ENCODE measurements at regions not wholly inside any gene's neighbourhood (a gene's known extent, or its start where the extent isn't known, plus 50 kb on each side); places are given as distances from the start of the nearest gene placed in this dataset.

DNA sequence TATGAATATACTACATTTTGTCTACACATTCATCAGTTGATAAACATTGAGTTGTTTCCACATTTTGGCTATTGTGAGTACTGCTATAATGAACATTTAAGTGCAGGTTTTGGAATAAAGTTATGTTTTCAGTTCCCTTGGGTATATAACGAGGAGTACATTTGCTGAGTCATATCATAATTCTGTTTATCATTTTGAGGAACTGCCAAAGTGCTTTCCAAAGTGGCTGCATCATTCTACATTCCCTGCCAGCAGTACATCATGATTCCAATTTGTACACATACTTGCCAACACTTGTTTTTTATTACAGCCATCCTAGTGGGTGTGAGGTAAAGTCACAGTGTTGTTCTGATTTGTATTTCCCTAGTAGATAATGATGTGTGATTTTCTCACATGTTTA, 1458.6 kb upstream of the TENM4 start:
- in situ Hi-C loops (cut with MboI; ENCODE audit: low pct_unique_long_range_greater_than_20kb, low sequenced_read_pairs, unreplicated experiment): no loop called here
- TF ChIP-seq, protein P1, sequence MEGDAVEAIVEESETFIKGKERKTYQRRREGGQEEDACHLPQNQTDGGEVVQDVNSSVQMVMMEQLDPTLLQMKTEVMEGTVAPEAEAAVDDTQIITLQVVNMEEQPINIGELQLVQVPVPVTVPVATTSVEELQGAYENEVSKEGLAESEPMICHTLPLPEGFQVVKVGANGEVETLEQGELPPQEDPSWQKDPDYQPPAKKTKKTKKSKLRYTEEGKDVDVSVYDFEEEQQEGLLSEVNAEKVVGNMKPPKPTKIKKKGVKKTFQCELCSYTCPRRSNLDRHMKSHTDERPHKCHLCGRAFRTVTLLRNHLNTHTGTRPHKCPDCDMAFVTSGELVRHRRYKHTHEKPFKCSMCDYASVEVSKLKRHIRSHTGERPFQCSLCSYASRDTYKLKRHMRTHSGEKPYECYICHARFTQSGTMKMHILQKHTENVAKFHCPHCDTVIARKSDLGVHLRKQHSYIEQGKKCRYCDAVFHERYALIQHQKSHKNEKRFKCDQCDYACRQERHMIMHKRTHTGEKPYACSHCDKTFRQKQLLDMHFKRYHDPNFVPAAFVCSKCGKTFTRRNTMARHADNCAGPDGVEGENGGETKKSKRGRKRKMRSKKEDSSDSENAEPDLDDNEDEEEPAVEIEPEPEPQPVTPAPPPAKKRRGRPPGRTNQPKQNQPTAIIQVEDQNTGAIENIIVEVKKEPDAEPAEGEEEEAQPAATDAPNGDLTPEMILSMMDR (IDR thresholded peaks at IDR 0.05; ENCODE audit: extremely low read depth, insufficient read depth, missing control alignments): no peak
- no peak for DNase-seq (ENCODE audit: low spot score)

DNA sequence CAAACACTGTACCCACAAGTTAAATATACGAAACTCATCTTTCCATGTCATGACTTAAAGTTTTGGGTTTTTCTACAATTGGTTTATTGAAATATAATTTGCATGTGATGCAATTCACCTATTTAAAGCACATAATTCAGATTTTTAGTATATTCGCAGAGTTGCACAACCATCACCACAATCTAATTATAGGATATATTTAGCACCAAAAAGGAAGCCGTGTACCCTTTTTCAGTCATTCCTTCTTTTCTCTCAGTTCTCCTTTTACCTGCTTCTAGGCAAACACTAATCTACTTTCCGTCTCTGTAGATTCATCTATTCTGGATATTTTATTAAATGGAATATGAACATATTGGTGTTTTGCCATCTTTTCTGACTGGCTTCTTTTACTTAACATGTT, 1458.1 kb upstream of the TENM4 start:
- DNase-seq (ENCODE audit: low spot score): no peak
- TF ChIP-seq, protein P1 (IDR thresholded peaks at IDR 0.05; ENCODE audit: extremely low read depth, insufficient read depth, missing control alignments): no peak
- in situ Hi-C loops (cut with MboI; ENCODE audit: low pct_unique_long_range_greater_than_20kb, low sequenced_read_pairs, unreplicated experiment): no loop called here

DNA sequence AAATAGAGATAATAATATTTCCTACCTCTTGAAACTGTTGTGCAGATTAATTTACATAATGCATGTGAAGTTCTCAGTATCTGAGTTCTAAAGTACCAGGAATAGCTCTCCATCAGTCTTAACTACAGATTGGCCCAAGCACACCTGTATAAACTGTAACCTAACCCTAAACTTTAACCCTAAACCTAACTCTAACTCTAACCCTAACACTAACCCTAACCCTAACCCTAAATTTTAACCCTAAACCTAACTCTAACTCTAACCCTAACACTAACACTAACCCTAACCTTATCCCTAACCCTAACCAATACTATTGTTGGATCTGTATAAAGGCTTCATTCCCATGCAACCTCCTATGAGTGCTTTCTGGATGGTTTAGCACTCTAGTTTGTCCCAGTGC, 1445.9 kb upstream of the TENM4 start:
- TF ChIP-seq, protein P1 (IDR thresholded peaks at IDR 0.05; ENCODE audit: extremely low read depth, insufficient read depth, missing control alignments): no peak
- no peak for DNase-seq (ENCODE audit: low spot score)
- in situ Hi-C loops (cut with MboI; ENCODE audit: low pct_unique_long_range_greater_than_20kb, low sequenced_read_pairs, unreplicated experiment): no loop called here

DNA sequence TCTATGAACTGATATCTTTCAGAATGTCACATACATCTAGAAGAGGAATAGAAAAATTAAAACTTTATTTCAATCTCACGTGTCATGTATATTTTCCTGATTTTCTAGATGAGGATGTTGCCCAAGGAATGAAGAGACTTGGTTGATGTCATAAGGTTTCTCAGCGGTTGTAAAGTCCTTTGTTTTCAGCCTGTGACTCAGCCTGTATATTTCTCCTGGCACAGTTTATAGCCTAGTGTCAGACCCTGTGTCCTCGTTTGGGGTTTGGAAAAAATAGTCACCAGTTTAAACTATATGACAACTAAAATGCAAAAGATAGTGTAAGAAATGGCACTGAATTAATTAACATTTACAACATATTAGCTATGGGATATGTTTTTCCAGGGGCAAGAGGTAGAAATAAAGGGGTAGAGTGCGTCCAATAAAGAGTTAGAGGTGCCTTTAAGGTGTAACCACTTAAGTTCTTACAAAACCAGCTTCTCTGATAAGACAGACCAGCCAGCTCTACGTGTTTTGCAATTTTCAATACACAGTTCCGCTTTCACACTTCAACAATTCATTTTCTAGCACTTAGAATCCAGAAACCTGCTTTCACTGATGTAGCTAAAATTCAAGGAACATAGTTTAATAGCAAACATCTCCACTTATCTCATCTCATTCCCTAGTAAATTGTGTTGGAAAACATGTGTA, 1432.6 kb upstream of the TENM4 start:
- DNase-seq (ENCODE audit: low spot score): no peak
- in situ Hi-C loops (cut with MboI; ENCODE audit: low pct_unique_long_range_greater_than_20kb, low sequenced_read_pairs, unreplicated experiment): no loop called here
- TF ChIP-seq, protein P1 (IDR thresholded peaks at IDR 0.05; ENCODE audit: extremely low read depth, insufficient read depth, missing control alignments): no peak

DNA sequence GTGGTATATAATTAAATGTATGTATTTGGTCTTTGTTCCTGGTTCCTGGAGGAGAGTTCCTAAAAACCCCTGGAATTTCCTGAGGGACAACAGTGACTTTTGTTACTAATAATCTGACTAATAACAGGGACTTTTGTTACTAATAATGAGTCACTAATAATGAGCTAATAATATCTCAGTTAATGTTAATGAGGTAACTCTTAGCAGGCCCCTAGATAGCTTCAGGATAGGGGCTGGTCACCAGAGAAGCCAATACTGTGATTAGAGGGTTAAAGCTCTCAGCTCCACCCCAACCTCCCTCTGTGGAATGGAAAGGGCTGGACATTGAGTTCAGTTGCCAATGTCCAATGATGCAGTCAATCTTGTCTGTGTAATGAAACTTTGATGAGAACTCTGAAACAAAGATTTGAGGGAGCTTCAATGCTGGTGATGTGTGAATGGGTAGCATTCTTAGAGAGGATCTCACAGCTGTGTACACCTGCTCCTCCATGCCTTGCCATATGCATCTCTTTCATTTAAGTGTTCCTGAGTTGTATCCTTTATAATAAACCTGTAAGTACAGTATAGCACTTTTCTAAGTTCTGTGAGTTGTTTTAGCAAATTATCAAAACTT, 1431.4 kb upstream of the TENM4 start:
- in situ Hi-C loops (cut with MboI; ENCODE audit: low pct_unique_long_range_greater_than_20kb, low sequenced_read_pairs, unreplicated experiment): no loop called here
- TF ChIP-seq, protein P1 (IDR thresholded peaks at IDR 0.05; ENCODE audit: extremely low read depth, insufficient read depth, missing control alignments): no peak
- DNase-seq (ENCODE audit: low spot score): no peak

DNA sequence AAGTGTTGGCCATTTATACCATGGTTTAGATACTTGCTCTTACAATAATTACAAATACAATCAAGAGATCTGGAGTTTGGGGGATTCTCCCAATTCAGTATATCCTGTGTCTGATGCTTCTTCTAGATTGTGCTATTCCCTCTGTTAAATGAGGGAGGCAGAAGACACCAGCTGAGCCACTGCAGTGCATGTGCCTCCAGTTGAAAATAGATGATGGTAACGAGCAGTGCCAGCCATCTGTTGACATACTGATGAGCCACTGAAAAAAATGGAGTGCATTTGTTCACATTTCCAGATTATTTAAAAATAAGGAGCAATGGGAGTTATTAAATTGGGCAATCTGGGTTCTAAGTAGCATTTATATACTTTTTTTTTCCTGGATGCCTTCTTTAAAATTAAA, 1428.0 kb upstream of the TENM4 start:
- in situ Hi-C loops (cut with MboI; ENCODE audit: low pct_unique_long_range_greater_than_20kb, low sequenced_read_pairs, unreplicated experiment): no loop called here
- DNase-seq (ENCODE audit: low spot score): no peak
- TF ChIP-seq, protein P1 (IDR thresholded peaks at IDR 0.05; ENCODE audit: extremely low read depth, insufficient read depth, missing control alignments): no peak

All from GM13977 (cell line).